NCI-H128 (cell line): ENCODE measurements at regions not wholly inside any gene's neighbourhood (a gene's known extent, or its start where the extent isn't known, plus 50 kb on each side); places are given as distances from the start of the nearest gene placed in this dataset.

Source experiments
- DNase-seq: peaks from one replicate; lab custom pipeline; 2025; ENCODE audit not compliant: unreplicated experiment; lab: John Stamatoyannopoulos, UW

DNA sequence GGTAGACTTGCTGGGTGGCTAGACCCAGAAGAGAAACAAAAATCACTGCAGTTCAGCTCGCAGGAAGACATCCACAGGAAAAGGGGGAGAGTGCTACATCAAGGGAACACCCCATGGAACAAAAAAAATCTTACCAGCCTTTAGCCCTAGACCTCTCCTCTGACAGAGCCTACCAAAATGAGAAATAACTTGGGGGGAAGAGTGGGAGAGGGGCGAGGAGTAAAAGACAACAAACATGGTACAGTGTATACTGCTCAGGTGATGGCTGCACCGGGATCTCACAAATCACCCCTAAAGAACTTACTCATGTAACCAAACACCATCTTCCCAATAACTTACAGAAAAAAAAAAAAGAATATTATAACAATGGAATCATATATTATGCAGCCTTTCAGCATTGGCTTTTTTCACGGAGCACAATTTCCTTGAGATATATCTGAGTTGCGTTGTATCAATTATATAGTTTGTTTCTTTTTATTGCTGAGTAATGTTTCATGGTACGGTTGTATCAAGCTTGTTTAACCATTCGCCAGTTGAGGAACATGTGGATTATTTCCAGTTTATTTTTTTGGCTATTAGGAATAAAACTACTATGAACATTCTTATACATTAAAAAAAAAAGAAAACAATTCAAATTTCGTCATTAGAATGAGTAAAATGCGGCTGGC is 90.9 kb downstream of the ZNF280B start:
- no peak for DNase-seq

DNA sequence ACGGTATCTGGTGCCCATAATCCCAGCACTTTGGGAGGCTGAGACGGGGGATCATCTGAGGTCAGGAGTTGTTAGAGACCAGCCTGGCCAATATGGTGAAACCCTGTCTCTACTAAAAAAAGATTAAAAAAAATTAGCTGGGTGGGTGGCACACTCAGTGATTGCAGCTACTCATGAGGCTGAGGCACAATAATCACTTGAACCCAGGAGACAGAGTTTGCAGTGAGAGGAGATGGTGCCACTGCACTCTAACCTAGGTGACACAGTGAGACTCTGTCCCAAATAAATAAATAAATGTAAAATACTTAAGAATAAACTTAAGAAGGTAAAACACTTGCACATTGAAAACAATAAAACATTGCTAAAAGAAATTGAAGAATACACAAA is 90.4 kb downstream of the ZNF280B start:
- DNase-seq, result no peak

DNA sequence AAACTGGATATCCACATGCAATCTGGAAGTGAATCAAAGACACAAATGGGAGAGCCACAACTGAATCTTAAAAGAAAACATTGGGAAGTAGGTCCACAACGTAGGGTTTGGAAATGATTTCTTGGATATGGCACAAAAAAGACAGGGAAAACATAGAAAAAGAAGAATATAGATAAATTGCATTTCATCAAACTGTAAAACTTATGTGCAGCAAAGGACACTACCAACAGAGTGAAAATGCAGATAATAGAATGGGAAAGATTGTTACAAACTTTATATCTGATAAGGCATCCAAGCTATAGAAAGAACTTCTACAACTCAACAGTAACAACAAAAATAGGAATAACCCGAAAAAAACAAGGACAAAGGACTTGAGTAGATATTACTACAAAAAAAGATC is 89.6 kb downstream of the ZNF280B start:
- no peak for DNase-seq

DNA sequence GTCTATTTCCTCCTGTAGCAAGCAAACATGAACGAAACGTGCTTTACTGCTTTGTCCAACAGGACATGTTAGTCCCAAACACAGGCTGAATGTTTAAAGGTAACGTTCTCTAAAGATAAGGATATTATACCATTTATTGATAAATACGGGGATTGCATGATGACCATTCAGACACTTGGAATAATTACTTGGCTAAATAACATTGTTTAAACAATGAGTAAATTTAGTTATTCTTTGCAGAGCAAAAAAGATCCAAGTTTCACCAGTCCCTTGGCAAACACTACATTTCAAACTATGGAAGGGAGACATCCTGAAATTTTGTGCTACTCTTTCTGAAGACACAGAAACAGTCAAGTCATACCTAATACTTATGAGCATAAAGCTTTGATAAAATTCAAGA is 88.0 kb downstream of the ZNF280B start:
- no peak for DNase-seq

DNA sequence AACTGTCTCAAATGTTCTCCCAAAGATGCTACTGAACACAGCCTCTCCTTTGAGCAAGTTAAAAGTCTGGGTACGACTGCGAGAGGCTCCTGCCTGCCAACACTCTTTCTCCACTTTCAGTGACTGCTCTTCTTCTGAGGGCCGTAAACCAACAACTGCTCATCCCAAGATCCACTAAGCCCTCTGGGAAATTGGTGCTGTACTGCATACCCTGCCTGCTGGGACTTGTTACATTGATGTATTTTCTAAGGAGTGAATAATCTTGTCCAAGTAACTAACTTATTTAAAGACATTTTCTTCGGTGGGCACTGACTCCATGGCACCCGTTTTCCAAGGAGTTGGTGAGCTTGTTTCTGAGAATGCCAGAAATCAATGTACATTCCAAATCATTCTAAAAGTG is 87.2 kb downstream of the ZNF280B start:
- DNase-seq, result no peak

DNA sequence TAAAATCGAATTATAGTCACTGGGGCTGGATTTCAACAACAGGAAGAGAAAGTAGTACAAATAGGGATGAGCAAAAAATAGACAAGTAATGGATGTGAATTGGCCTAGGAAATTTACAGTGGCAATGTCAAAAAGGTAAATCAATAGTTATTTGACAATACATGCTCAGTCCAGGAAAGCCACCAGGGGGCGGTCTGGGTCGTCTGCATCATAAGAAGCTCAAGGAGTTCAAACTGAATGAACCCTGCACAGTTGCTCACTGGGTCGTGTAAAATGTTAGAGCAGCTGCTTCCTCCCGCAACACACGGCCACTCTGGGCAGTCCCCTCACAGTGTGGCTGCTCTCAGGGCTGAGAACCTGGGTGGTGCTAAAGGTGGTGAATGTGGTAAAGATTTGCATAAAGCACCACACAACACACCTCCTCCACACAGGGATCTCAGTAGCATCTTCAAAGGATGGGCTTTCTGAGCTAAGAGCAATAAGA is 85.9 kb downstream of the ZNF280B start:
- no peak for DNase-seq

DNA sequence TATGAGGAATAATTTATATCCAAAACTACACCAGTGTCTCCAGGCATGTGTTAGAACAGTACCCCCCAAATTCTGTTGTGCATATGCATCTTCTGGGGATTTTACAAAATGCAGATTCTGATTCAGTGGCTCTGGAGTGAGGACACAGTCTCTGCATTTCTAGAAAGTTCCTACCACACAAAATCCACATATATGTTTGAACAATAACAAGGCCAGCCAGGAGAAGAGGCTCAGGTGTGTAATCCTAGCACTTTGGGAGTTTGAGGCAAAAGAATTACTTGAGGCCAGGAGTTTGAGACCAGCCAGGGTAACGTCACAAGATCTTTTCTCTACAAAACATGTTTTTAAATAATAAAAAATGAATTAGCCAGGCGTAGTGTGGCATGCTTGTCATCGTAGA is 84.9 kb downstream of the ZNF280B start:
- DNase-seq, result no peak

DNA sequence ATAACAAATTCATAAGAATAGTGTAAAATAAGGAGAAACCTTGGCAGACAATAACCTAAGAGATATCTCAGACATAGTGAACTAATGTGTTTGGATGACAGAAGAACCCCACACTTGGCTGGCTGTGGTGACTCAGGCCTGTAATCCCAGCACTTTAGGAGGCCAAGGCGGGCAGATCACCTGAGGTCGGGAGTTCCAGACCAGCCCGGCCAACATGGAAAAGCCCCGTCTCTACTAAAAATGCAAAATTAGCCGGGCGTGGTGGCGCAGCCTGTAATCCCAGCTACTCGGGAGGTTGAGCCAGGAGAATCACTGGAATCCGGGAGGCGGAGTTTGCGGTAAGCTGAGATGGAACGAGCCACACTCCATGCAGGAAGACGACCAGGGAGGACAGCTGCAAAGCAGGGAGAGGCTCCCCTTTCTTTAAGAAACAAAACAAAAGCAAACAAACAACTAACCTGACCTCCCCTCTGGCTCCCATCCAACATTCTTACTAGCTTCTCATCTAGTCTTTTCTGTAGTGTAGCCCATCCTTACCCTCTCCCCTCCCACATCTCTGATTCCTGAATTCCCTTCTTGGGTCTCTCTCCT is 84.2 kb downstream of the ZNF280B start:
- DNase-seq, result no peak

DNA sequence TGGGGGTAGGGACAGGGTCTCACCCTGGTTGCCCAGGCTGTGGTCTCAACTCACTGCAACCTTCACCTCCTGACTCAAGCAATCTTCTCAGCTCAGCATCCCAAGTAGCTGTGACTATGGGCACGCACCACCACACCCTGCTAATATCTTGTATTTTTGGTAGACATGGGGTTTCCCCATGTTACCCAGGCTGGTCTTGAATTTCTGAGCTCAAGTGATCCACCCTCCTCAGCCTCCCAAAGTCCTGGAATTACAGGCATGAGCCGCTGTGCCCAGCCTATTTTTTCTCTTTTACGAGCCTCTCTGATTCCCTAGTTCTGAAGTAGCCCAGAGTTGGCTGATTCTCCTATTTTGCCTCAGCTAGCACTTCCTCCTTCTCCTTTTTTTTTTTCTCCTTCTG is 83.6 kb downstream of the ZNF280B start:
- DNase-seq, result no peak

DNA sequence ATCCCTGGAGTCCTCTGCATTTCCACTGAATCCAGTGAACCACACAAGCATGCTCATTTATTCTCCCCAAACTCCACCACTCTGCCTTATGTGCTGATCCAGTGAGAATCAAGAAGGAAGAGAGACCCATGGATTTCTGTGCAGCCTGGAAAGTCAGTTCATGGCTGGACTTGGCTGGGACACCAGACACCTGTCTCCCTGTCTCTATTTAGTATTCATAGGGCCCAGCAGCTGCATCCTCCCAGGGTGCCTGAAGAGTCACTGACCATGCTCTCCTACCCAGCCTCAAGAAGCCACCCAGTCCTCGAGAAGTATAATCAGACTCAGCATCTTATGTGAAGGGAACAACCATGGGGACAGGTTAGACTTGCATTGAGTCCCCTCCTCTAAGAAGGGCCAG is 83.2 kb downstream of the ZNF280B start:
- DNase-seq, result no peak

DNA sequence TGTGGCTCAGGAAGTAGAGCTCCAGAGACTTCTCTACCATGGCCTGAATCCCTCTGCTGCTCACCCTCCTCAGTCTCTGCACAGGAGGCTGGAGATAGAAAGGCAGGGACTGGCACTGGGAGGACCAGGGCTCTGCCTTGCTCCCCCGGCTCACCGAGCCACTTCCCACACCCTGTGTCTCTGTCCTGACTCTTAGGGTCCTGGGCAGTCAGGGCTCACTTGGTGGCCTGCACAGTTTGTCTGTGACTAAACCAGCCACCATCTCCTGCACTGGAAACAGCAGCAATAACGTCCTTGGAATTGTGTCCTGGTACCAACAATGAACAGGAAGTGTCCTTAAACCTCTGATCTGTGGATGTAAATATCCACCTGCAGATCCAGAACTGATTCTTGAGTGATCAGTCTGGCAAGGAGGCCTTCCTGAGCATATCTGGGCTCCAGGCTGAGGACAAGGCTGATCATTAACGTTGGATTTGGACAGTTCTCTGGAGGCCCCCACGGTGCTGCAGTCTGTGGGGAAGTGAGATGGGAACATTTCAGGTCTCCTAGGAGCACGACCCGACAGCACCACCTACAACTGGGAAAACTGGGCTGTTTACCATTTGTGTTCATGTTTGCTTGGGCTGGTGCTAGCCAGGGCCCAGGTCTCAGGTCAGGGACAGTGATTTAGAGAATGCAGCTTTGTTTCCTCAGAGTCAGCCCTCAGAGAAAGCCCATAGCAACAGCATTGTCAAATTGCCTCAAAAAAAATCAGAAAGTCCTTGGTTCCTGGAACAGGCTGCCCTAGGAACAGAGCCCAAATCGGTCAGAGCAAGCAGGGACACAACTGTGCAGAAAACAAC is 82.5 kb downstream of the ZNF280B start:
- DNase-seq, result no peak

DNA sequence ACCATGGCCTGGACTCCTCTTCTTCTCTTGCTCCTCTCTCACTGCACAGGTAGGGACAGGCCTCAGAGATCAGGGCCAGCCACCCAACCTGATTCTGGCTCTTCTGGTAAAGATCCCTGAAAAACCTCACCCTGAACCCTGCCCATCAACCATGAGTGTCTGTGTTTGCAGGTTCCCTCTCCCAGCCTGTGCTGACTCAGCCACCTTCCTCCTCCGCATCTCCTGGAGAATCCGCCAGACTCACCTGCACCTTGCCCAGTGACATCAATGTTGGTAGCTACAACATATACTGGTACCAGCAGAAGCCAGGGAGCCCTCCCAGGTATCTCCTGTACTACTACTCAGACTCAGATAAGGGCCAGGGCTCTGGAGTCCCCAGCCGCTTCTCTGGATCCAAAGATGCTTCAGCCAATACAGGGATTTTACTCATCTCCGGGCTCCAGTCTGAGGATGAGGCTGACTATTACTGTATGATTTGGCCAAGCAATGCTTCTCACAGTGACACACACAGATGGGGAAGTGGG is 80.9 kb downstream of the ZNF280B start:
- DNase-seq, result no peak

DNA sequence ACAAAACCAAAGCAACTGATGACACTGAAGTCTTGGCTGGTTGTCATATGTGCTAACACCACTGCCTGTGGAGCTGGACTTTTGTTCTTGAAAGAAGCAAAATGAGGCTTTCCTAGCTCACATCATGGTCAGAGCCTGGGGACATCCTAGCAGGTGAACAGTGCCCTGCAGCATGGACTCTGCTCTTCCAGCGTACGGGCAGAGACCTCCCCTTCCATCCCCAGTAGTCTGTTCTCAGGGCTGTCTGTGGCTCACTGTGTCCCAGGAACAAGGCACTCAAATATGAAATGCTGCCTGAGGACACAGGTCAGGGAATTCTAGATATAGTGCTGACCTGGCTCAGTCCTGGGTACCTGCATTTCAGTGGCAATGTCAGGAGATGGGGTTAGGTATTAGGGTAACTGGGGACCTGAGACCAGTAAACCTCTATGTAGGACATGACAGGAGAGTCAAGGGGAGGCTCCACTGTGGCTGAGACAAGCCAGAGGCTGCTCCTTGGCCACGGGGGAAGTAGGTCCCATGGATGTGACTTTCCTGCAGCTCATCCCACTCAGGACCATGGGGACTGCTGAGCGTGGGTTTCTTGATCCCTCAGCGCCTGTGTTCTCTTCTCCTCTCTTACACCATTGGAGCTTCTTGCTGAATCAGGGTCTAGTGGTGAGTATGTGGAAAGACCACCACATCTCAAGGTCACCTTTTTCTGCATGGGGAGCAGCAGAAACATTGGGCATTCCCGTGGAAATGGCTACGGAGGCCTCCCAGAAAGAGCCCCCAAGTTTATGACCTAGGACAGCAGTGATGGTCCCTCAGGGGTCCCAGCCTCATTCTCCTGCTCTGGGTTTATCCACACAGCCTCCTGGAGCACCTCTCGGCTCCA is 80.1 kb downstream of the ZNF280B start:
- no peak for DNase-seq

DNA sequence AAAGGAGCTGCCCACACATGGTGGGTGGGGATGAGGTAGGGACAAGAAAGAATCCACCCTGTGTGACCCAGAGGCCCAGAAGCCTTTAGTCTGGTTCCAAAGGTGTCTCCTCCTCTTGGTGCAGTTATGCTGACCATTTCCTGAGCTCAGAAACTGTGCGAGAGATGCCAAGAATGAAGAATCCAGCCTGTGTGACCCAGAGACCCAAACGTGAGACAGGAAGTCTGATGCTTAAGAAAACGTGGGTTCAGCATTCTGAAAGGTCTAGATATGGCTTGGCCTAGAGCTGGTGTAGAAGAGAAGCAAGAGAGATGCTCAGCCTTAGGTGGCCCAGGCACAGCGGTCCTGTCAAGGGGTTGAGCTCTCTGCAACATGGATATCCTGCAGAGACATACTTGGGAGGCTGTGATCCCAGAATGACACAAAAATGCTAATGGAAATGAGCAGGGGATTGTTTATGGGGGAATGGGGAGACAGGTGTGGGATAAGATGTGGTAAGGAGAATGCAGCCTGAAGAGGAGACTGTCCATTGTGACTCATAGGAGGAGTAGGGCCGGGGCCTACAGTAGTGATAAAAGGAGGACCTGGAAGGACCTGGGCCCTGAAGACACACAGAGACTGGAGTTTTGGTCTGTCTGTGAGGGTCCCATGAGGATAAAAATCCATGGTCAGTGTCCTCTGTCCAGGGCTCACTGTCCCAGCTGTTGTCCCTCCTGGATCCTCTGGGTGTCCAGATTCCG is 79.0 kb downstream of the ZNF280B start:
- no peak for DNase-seq

DNA sequence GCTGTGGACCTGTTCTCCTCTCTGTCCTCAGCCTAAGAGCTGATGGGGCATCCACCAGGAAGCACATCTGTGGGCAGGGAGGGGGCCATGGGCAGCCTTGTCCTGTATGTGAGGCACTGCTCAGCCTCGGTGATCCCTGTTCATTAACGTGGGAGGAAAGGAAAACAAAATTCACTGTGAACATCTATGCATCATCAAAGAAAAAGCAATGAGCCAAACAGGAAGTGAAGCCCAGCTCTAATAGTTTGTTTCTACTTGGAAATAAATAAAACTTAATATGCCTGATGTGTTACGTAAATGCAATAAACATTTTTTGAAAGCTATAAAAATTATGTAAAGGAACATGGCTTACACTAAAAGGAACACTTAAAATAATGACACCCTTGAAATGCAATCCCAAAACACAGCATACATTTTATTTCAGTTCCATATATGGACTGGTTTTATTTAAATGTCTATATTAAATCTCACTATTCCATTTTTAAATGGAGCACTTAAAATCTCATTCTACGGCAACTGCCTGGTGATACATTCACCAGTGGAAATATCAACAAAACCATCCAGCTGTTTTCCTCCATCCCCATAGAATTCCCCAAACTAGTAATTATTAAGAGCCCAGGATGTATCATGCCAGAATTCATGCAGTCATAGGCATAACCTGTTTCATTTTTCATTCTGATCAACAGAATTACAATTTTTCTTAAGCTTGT is 78.3 kb downstream of the ZNF280B start:
- DNase-seq, result no peak

DNA sequence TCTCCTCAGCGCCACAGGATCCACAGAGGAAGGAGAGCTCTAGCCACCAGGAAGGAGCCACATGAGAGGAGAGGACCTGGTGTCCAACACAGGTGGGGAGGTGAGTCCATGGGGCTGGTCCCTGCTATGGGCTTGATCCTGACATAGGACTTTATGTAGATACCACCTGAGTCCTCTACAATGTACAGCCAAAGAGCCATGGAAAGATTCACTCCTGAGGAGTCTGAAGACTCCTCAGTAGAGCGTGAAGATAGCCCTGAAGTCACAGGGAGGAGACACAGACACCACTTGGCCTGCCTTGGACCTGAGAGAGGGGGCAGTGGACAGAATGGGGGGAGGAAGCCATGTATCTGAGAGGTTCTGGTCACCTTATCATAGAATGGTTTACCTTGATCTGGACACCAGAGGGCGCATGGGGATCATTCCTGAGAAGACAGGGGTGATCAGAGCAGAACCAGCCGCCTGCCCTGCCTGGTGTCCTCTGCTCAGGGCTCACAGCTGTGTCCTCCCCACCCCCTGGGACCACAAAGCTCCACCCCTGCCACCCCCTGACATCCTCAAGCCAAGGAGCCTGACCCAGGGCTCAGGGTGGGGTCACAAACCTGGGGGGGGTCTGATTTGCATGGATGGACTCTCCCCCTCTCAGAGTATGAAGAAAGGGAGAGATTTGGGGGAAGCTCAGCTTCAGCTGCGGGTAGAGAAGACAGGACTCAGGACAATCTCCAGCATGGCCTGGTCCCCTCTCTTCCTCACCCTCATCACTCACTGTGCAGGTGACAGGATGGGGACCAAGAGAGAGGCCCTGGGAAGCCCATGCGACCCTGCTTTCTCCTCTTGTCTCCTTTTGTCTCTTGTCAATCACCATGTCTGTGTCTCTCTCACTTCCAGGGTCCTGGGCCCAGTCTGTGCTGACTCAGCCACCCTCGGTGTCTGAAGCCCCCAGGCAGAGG is 77.0 kb downstream of the ZNF280B start:
- no peak for DNase-seq

DNA sequence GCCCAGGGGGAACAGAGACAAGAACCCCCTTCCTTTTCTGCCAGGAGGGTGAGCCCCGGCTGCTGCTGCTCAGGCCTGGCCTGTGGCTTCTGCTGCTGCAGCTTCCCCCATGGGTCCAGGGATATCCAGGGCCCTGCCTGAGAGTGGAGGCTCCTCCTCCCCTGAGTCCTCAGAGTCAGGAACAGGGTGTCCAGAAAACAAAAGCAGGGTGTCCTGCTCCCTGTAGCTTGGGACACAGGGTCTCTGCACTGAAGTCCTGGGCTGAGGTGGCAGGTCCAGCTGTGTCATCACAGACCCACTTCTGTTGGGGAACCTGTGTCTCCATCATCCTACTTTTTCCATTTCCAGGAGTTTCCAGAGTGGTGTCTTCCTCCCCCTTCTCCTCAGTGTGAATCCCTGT is 76.1 kb downstream of the ZNF280B start:
- no peak for DNase-seq

DNA sequence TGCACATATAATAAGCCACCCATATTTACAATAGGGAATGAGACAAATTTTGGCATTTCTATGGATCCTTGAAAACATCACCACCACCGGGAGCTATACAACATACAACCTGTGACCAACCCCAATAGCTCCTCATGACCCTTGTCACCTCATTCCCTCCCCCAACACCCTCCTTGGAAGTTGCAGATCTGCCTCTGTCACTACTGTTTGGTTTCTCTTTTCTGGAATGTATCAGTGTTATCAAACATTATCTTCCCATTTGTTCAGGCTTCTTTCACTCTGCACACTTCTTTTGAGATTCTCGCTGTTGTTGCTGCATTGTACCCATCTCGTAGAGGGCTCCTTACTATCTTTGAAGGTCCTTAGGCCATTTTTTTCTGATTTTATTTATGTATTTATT is 75.6 kb downstream of the ZNF280B start:
- DNase-seq, result no peak

DNA sequence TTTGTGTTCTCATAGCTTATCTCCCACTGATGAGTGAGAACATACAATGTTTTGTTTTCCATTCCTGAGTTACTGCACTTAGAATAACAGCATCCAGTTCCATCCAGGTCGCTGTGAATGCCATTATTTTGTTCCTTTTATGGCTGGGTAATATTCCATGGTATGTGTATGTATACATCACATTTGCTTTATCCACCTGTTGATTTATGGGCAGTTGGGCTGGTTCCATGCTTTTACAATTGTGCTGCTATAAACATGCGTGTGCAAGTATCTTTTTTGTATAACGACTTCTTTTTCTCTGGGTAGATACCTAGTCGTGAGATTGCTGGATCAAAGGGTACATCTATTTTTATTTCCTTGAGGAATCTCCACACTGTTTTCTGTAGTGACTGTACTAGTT is 74.8 kb downstream of the ZNF280B start:
- no peak for DNase-seq
